22Rv1 (cell line): ENCODE measurements at regions not wholly inside any gene's neighbourhood (a gene's known extent, or its start where the extent isn't known, plus 50 kb on each side); places are given as distances from the start of the nearest gene placed in this dataset.
"Not testable (repeated sequence)": the region's sequence is repeated elsewhere in the genome, so short reads cannot be mapped to it uniquely, and the experiment has no call there.

Source experiments
- H3K27ac ChIP-seq: fragments of 450-650 bp; 2 replicates; pipeline ENCODE4 v1.5.1; 2017
- ZFX ChIP-seq: fragments of 450-650 bp; IDR thresholded peaks from 2 replicates; pipeline ENCODE4 v1.6.1; 2017; ENCODE audit warnings: antibody characterized with exemption, borderline replicate concordance
- TF ChIP-seq, protein P1 (sequence below): fragments of 450-650 bp; IDR thresholded peaks from 2 replicates; pipeline ENCODE4 v1.5.1; 2017; ENCODE audit warnings: mild to moderate bottlenecking

DNA sequence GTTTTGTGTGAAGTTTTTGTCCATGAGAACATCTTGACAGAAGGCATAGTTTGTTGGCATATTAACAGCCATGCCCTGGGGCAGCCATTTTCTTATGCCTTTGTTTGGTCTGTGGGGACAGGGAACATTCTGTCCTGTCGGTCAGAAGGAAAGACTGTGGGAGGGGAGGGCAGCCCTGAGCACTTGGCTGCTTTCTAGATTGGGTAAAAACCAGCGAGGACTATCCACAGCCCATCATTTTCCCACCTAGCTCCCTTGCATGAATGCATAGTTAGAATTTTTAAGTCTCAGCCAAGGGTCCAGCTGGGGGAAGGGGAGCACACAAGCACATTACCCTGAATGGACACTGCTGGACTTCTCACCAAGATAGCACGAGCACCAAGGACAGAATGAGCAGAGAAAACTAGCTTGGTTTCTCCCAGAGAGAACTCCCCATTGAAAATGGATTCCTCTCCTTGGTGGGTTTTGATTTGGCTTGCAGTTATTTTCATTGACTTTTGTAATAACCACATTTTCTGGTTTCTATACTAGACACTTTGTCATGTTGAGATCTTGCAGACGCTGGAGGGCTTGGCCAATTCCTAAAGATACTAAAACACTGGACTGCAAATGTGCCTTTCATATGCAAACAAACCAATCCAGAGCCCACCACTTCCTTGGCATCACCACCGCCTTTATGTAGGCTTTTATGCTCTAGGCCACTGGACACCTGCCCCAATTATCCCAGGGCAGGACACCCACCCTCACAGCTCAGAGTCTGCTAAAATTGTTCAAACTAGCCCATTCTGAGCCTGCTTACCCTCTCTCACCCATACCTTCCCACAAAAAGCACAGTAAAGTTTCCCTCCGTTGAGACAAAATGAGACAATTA, 129.9 kb downstream of the BOD1 start:
- TF ChIP-seq, protein P1, sequence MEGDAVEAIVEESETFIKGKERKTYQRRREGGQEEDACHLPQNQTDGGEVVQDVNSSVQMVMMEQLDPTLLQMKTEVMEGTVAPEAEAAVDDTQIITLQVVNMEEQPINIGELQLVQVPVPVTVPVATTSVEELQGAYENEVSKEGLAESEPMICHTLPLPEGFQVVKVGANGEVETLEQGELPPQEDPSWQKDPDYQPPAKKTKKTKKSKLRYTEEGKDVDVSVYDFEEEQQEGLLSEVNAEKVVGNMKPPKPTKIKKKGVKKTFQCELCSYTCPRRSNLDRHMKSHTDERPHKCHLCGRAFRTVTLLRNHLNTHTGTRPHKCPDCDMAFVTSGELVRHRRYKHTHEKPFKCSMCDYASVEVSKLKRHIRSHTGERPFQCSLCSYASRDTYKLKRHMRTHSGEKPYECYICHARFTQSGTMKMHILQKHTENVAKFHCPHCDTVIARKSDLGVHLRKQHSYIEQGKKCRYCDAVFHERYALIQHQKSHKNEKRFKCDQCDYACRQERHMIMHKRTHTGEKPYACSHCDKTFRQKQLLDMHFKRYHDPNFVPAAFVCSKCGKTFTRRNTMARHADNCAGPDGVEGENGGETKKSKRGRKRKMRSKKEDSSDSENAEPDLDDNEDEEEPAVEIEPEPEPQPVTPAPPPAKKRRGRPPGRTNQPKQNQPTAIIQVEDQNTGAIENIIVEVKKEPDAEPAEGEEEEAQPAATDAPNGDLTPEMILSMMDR: no peak
- TF ChIP-seq ZFX: no peak
- H3K27ac ChIP-seq: peak overlapping the region; percentile 34; the same call in 1 of the 2 replicates

DNA sequence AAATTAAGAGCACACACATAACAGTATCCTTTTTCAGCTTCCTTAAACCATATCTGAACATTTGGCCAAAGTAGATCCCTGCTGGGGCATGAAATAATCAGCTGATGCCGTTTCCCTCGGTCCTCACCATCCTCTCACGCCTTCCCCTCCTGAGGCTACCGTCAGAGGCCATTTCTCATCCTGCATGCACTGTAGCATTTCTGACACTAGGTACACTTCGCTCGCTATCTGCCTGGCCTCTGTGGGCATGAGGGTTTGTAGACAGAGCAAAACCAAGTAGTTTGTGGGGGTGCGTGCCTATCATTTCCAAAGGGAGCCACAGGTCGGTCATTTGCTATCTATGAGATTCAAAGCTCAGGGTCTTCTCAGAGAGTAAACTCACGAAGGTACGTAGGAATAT, 131.9 kb downstream of the BOD1 start:
- H3K27ac ChIP-seq: no peak overlapping the region
- TF ChIP-seq, protein P1: no peak
- no peak for TF ChIP-seq ZFX

DNA sequence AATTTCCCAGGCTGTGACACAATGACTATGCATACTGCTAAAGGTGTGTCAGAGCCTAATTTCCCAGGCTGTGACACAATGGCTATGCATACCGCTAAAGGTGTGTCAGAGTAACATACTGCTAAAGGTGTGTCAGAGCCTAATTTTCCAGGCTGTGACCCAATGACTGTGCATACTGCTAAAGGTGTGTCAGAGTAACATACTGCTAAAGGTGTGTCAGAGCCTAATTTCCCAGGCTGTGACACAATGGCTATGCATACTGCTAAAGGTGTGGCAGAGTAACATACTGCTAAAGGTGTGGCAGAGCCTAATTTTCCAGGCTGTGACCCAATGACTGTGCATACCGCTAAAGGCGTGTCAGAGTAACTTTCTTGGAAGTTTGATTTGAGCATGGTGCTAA, 132.9 kb downstream of the BOD1 start:
- H3K27ac ChIP-seq: not testable (repeated sequence)

DNA sequence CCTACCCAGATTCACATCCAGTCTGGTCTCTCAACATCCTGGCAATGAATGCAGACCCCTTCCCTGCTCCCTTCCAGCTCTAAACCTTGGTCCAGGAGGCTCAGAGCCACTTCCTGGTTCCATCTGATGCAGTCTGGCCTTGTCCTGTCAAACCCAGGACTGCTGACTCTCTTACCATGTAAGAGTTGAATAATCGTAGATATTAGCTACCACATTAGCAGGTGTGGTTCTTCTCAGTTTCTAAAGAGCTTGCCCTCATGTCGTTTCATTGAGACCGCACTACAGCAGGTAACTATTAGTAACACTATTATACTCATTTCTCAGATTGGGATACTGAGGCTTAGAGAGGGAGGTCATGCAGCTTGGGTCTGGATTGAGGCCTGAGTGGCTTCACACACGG, 133.3 kb downstream of the BOD1 start:
- TF ChIP-seq ZFX: no peak
- TF ChIP-seq, protein P1: no peak
- no peak overlapping the region for H3K27ac ChIP-seq

DNA sequence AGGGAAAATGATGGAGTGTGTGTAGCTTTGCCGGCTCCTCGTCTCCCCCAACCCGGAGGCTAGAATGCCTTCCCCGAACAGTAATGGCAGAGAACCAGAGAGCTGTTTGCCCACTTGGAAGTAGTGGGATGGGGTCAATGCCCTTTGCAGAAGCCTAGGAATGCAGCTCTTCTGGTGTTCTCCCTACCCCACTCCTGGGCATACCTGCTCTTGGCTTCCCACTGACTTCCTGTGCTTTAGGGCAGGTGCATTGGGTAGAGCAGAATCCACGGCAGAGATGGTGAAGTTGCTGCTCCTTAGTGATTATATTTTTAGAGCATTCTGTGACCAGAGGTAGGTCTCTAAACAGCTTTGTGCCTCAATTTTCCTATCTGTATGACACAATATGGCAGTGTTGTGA, 134.6 kb downstream of the BOD1 start:
- TF ChIP-seq ZFX: no peak
- TF ChIP-seq, protein P1: no peak

DNA sequence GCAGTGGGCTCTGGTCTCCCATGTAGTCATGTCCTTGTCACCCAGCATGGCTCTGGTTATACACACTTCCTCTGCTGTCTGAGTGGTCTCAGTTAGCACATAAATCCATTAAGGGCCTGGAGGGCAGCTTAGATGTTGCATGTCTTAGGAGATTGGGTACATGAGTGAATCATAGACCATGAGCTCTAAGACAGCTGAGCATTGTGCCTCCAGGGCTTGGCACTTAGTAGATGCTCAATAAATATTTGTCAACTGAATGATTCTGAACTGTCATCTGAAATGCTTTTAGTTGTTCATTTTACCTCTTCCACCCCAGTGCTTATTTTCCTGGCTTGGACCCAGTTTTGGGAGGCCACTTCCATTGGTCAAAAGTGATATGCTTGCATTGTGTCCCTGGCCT, 135.6 kb downstream of the BOD1 start:
- H3K27ac ChIP-seq: no peak overlapping the region
- TF ChIP-seq ZFX: no peak
- TF ChIP-seq, protein P1: no peak

More for the DNA sequence above, 134.6 kb downstream of the BOD1 start:
- H3K27ac ChIP-seq: no peak overlapping the region

DNA sequence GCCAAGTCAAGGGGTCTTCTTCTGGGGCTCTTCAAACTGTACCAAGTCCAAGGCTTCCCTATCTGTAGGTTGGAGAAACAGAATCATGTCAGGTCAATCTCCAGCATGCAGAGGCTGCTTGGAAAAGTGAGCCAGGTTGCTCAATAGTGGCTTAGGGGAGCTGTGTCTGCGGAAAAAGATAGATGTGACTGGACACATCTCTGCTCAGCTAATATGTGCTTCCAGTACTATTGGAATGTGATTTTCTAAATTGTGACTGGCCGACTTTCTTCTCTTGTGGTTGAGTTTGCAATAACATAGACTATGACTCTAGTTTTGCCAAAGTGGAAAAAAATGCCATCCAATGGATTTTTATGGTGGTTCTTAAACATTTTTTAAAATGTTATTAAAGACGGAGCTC, 136.7 kb downstream of the BOD1 start:
- no peak overlapping the region for H3K27ac ChIP-seq
- TF ChIP-seq ZFX: no peak
- TF ChIP-seq, protein P1: no peak
